ENCODE measurements at regions not wholly inside any gene's neighbourhood (a gene's known extent, or its start where the extent isn't known, plus 50 kb on each side); places are given as distances from the start of the nearest gene placed in this dataset.
"Not testable (repeated sequence)": the region's sequence is repeated elsewhere in the genome, so short reads cannot be mapped to it uniquely, and the experiment has no call there.

DNA sequence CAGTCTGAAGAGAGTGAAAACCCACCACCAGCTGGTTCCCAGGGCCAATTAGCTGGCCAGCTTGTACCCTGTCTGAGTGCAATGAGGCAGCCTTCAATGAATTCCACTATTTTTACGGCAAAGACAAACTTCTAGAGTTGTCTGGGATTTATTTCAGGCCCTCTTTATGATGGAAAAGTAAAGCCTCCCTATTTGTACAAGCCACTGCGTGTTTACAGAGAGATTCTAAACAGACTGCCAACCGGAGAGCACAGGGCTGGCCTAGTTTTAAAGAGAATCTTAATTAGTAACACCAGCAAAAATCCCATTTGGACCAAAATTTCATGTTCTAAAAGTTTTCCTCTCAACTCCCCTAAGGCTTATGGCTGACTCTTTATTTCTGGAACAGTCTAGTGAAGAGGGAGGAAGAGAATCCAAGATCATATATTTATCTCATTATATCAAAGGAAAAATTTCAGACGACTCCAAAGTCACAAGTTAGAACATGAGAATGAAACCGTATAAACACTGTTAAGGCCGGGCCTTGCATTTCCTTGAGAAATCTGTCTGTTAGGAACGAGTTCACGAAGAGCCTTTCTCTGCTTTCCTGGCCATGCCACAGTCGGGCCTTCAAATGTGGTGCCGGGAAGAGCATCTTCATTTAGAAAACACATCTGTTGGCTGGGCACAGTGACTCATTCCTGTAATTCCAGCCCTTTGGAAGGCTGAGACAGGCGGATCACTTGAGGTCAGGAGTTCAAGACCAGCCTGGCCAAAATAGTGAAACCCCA lies 724.6 kb upstream of the NRP1 start:
- DNase-seq: no peak

DNA sequence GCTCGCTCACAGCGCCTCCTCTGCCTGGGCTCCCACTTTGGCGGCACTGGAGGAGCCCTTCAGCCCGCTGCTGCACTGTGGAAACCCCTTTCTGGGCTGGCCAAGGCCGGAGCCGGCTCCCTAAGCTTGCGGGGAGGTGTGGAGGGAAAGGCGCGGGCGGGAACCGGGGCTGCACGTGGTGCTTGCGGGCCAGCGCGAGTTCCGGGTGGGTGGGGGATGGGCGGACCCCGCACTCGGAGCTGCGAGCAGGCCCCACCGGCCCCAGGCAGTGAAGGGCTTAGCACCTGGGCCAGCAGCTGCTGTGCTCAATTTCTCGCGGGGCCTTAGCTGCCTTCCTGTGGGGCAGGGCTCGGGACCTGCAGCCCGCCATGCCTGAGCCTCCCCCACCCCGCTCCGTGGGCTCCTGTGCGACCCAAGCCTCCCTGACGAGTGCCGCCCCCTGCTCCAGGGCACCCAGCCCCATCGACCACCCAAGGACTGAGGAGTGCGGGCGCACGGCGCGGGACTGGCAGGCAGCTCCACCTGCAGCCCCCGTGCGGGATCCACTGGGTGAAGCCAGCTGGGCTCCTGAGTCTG lies 721.0 kb upstream of the NRP1 start:
- DNase-seq: not testable (repeated sequence)

DNA sequence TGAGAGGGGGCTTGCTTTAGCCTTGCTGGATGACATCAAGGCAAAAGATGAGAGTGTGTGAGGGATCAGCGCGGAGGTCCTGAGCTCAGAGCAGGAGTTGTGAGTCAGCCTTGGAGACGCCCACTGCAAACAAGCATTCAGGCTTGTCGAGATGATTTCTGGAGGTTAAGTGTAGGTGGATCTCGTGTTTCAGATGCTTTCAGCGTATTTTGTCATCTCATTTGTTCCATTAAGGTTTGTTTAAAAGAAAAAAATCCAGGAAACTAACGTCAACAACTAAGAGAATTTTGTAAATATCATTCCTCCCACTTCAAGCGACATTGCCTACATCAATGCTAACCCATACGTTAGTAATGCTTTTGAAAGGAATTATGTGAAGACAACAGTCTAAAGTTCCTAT lies 715.4 kb upstream of the NRP1 start:
- DNase-seq: no peak

DNA sequence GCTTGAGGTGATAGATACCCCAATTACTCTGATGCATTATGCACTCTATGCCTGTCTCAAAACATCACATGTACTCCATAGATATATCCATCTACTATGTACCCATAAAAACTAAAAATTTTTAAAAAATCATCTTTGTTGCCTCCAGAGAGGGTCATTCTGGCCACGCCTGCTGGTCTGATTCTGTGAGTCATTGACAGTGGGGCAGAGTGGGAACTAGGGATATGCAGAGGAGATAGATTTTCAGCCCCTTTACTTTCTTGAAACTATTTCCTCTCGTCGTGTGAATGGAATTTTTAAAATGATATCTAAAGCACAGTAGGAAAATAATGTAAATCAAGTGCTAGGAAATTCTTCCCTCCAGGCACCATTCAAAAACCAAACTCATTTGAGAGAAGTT lies 715.0 kb upstream of the NRP1 start:
- no peak for DNase-seq

DNA sequence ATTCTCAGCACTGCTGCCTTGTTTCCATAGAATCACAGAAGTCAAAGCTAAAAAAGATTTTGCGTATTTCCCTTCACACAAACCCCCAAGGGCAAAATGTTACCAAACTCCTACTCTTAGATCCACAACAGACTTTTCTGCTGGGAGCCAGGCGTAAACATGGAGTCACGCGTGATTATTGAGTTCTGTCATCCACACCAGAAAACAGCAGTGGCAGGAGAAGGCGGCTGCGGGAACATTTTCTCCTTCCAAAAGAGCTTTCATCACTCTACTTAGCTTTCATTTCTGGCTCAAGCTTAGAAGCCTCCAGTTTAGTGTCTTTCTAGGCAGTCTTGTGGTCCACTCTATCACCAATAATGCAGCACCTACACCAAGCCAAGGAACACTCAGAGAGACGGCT lies 712.9 kb upstream of the NRP1 start:
- DNase-seq: no peak

DNA sequence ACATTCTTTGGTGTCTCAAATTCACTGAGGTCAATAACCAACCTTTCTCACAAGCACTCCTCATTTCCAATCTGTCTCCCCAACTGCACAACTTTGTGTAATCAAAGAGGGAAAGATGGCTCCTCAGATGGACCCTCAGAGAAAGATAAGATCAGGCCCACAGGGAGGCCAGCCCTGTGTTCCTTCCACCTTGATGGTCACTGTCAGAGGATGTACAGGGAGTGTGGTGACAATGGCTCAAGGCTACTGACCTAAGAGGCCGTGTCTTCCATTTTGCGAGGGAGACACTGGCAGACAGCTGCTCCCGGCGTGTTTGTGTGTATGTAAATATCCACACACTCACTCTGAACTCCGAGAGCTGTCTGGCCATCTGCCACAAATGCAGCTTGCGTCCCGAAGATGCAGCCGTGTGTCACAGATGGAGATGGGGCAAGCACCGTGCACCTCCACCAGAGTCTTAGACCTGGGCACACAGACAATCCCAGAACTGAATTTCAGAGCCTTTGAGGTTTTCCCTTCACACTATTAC lies 712.1 kb upstream of the NRP1 start:
- no peak for DNase-seq

DNA sequence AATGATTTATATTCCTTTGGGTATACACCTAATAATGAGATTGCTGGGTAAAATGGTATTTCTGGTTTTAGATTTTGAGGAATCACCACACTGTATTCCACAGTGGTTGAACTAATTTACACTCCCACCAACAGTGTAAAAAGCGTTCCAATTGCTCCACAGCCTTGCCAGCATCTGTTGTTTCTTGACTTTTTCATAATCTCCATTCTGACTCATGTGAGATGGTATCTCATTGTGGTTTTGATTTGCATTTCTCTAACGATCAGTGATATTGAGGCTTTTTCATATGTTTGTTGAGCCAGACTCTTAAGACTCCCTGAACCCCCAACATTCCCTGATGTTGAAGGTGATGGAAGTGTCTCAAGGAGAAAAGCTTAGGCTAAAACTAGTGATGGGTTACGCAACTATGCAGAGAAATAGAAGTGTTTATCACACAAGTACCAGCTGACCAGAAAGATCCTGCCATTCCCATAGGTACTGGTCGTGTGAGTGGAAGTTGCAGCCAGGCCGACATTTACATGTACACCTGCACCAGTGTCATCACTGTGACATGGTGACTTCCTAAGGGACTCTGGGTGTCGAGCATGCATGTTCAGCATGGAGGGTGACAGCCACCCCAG lies 711.2 kb upstream of the NRP1 start:
- peak; percentile 6 for DNase-seq

DNA sequence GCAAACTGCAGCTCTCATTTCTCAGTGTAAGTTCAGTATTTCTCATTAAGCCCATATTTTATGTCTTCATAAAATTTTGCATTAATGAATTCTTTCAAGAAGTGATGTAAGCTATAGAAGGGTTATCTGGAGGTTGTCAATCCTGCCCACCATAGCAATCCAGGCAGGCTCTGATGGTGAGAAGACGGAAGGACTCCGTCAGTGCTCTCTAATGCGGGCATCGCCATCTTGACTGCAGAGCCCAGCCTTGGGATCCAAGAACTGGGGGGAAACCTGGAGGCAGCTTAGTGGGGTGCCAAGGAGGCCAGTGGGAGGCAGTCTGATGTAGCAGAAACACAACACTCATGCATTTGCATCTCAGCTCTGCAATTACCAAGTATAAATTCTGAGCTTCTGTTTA lies 707.4 kb upstream of the NRP1 start:
- DNase-seq: no peak

DNA sequence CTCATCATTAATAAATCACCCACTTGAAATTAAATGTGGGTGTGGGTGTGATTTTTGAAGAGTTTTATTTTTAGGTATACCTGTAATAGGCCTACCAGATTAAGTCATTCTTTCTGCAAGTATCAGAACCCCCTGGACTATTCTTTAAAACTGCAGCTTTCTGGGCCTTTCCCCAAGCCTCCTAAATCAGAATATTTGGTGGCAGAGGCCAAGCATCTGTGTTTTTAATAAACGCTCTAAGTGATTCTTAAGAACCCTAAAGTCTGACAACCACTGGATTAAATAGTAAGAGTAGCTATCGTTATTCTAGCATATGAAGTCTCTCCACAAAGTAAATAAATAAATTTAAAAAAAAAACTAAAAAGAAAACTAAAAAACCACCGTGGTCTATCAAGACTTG lies 703.0 kb upstream of the NRP1 start:
- DNase-seq: no peak

DNA sequence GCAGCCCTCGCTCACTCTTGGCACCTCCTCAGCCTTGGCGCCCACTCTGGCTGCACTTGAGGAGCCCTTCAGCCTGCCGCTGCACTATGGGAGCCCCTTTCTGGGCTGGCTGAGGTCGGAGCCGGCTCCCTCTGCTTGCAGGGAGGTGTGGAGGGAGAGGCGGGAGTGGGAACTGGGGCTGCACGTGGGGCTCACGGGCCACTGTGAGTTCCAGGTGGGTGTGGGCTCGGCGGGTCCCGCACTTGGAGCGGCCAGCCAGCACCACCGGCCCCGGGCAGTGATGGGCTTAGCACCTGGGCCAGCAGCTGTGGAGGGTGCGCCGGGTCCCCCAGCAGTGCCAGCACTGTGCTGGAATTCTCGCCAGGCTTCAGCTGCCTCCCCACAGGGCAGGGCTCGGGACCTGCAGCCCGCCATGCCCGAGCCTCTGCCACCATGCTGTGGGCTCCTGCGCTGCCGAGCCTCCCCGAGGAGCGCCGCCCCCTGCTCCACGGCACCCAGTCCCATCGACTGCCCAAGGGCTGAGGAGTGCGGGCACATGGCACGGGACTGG lies 700.8 kb upstream of the NRP1 start:
- DNase-seq: not testable (repeated sequence)

DNA sequence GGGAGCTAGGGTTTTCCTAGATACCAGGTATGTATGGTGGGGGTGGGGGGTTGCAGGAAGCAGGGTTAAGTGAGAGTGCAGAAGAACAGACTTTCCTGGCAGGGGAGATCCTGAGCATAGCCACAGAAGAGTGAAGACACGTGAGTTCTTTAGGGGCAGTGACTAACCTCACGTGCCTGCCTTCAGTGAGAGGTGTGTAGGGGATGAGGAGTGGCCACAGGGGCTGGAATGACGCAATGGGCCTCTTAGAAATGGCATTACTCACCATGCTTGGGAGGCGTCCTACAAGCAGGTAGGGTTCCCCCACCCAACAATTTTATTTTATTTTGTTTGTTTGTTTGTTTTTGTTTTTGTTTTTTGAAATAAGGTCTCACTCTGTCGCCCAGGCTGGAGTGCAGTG lies 698.6 kb upstream of the NRP1 start:
- no peak for DNase-seq

DNA sequence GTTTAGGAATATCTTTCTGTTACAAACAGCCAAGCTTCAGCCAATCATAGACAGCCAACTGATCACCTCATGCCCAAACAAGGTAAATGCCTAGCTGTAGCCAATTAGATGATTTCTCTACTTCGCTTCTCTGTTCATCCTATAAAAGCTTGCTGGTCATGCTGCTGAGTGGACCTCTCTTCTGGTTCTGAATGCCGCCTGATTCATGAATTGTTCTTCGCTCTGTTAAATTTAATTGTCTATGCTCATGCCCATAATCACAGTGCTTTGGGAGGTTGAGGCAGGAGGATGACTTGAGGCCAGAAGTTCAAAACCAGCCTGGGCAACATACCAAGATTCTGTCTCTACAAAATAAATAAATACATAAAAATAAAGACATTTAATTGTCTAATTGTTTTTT lies 698.1 kb upstream of the NRP1 start:
- no peak for DNase-seq

DNA sequence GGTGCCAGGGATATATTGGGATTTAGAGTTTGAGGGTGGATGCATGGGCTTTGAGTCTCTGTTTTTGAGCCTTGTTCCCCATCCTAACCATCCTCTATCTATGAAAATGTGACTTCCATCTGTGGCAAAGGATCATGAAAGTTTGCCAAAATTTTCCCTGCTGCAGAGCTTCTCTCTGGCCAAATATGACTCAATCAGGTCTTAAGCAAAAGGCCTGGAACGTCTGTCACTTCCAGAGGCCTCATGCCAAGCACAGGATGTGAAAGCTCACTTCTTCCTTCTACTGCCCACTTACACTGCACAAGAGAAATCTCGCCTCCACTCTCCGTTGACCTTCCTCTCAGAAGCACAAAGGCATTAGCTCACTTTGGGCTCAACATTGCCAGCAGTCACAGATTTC lies 696.9 kb upstream of the NRP1 start:
- DNase-seq: peak; percentile 49

DNA sequence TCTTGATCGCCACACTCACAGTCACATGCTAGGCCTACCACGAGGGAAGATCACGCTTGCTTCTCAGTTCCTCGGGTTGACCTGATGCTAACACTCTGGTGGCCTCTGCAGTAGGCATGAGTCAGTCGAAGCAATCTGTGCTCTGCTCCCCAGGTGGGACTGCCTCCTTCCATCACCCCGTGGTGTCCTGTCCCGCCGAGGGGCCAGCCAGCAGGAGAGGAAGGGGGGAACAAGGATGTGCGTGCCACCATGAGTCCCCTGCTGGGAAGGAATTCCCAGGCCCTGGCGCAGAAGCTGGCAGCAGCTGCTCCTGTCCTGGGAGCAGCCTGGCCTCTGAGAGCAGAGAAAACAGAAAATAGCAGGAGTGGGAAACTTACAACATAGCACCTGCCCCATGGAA lies 695.0 kb upstream of the NRP1 start:
- no peak for DNase-seq

DNA sequence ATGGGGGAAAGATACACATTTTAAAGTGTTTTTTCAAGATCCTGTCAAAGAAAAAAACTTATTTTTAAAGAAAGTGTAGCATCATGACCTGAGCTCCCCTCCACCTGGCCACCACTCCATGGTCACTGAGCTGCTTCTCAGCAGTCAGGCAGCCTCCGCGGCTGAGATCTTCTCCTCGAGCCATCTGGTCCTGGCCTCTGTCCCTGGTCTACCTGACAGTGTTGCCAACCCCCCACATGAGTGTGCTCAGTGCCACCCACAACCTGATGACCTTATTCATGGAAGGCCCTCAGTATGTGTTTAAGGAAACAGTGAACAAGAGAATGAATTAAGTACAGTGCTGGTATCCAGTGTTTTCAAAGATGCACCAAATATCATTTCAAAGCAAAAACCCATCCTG lies 694.5 kb upstream of the NRP1 start:
- DNase-seq: no peak

DNA sequence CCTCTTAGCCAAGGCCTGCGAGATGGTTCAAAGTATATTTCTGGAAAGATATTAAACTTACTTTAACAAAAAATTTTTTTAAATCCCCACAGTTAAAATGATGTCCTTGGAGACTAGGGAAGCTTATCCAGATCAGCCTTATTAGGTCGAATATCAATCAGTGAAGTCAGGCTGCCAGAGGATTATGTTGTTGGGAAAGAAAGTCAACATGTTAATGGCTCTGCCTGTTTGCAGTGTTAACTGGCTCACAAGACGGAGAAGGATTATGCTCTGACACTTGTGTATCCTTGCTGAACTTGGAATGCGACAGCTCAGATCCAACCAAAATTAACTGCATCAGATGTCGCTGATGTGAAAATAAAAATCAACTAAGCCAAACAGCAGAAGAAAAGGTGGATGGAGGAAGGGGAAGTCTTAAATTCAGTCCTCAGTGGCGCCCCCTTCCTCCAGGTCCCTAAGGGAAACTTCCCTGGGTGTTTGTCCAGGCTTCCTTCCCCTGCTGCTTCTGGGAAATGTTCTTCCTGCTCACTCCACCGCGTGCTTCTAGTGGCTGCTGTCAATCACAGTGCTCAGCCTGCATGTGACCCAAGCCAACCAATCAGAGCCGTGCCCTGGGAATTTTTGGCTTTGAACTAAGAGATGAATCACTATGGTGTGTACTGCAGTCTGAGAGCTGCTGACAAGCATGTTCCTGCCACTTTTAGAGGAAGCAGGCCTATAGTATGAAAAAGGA lies 690.4 kb upstream of the NRP1 start:
- no peak for DNase-seq

DNA sequence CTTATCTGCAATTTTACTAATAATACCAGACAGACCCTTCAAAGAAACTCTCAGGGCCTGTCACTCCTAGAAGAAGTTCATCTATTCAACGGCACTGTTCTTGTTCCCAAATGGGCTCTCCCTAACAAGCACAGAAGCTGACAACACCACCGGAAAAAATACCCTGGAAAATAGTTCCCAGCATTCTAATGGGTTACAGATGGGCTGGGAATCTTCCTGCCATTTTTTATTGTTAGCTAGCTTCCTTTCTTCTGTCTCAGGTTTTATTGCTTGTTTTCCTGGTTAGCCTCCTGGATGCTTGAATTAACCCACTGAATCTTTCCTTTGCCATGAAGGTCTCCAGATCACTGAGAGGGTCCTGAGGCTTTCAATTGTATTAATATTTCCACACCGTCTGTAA lies 689.8 kb upstream of the NRP1 start:
- no peak for DNase-seq

DNA sequence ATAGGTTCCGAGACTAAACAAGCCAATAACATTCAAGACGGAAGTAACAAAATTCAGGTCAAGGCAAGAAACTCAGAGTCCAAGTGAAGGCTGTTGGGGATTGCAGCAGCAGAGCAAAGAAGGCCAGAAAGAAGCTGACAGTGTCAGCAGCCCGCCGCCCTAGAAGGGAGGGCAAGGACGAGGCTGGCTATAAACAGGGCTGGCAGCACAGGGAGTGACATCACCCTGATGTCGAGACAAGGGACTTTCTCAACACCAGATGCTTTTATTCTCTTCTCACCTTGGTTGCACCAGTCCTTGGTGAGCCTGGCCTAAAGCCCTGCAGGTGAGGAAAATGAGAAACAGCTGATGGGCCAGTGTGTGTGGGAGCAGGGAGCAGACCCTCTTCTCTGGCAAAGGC lies 687.7 kb upstream of the NRP1 start:
- DNase-seq: no peak

DNA sequence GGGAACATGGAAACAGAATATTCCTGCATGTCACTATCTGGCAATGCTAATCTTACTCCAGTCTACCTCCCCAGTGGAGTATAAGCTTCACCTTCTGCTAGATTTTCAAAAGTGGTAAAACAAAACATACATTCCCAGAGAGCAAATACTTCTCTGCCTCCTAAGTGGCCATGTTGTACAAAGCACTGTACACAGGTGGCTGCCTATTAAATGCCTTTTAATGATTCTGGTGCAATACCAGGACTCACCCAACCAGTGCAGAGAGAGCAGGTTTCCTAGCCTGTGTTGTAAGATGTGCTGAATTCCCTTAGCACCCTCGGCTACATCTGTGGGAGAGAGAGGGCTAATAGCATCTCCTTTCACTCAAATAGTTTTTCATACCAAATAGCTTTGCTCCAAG lies 684.3 kb upstream of the NRP1 start:
- DNase-seq: no peak

DNA sequence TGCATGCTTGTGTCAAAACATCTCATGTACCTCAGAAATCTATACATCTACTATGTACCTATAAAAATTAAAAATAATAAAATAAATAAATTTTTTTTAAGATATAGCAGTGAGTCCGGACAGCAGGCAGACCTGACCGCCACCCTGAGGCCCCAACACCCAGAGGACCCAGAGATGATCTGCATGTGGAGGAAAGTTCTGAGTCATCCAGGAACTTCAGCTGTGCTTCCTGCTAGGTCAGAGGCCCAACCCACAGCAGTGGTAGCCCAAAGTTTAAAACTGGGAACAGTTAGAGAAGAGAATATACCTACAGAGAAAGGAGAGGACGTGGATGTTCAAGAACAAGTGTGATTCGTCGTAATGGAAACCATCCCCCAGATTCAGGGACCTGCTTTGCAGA lies 683.7 kb upstream of the NRP1 start:
- DNase-seq: peak; percentile 51

DNA sequence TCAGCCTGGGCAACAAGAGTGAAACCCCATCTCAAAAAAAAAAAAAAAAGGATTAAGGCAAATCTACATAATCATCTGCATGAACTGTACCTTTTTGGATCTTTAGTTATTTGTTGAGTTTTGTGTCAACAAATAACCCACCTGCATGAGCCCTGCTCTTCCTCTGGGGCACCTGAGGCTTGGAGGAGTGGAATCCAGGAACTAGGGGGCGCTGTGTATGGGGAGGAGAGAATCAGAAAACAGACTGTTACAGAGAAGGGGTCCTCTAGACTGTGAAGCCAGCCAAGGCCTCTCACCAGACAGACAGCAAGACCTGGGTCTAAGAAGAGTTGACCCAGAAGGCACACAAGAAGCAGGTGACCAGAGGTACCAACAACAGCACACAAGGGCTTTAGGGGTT lies 682.8 kb upstream of the NRP1 start:
- DNase-seq: no peak

DNA sequence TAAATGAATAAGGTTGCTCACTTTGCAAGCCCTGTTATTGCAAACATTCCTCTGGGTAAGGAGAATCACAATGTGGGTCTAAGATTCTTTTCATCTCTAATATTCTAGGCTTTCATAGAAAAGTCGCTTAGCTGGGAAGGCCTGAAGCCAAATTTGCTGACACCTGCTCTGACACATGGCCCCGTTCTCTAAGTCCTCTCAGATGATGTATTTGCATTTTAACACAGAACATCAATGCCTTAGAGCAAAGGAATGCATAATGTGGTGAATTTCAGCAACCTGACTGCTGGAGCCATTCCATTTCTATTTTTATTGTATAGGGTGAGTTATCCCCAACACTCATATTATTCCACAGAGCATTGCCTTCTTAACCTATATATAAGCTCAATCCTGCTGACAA lies 682.1 kb upstream of the NRP1 start:
- no peak for DNase-seq

DNA sequence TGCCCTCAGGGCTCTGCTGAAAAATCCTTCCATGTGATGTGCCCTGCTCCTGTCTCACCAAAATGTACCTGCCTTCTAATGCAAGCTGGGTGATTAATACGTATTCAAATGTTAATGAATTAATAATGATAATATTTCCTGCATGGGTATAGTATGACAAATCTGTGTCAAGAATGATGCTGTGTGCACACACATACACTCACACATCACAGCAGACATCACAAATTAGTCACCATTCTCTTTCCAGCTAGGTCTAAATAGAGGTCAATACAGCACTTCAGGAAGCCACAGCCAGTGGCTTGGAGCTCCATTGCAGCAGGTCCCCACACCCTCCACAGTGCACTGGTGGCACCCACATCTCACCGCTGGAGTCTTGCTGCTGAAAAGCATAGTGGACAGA lies 681.2 kb upstream of the NRP1 start:
- DNase-seq: no peak
